Osteoblast (primary cell): ENCODE measurements at regions not wholly inside any gene's neighbourhood (a gene's known extent, or its start where the extent isn't known, plus 50 kb on each side); places are given as distances from the start of the nearest gene placed in this dataset.

Source experiments
- DNase-seq: peaks from one replicate; pipeline ENCODE4 v3.0.0; 2011; ENCODE audit warnings: low spot score, mixed read lengths; ENCODE audit not compliant: insufficient read length; ENCODE audit errors: missing footprints
- H2AFZ ChIP-seq: 2 replicates; pipeline ENCODE4 v1.6.0; 2011; ENCODE audit warnings: mild to moderate bottlenecking, low read length
- H3K27ac ChIP-seq: 2 replicates; pipeline ENCODE4 v1.5.1; 2011; ENCODE audit warnings: mild to moderate bottlenecking, low read depth, low read length, moderate library complexity
- H3K27me3 ChIP-seq: 2 replicates; pipeline ENCODE4 v1.6.0; 2012; ENCODE audit warnings: mild to moderate bottlenecking, control low read depth, inconsistent platforms, low read length, moderate library complexity; ENCODE audit not compliant: insufficient read depth
- H3K36me3 ChIP-seq: 2 replicates; pipeline ENCODE4 v1.5.1; 2011; ENCODE audit warnings: mild to moderate bottlenecking, low read length, control low read depth, moderate library complexity; ENCODE audit not compliant: insufficient read depth
- H3K4me1 ChIP-seq: 2 replicates; pipeline ENCODE4 v1.5.1; 2011; ENCODE audit warnings: mild to moderate bottlenecking, low read length, control low read depth, moderate library complexity; ENCODE audit not compliant: insufficient read depth
- H3K4me2 ChIP-seq: 2 replicates; pipeline ENCODE4 v1.6.0; 2011; ENCODE audit warnings: mild to moderate bottlenecking, low read length; ENCODE audit not compliant: insufficient read depth
- H3K4me3 ChIP-seq: fragments of 200-600 bp; sonication (generic); 3 replicates; pipeline ENCODE4 v1.5.1; 2012; ENCODE audit warnings: mild to moderate bottlenecking, low read length, inconsistent platforms; ENCODE audit not compliant: insufficient read depth
- H3K79me2 ChIP-seq: 2 replicates; pipeline ENCODE4 v1.6.0; 2012; ENCODE audit warnings: mild to moderate bottlenecking, low read length, control low read depth, inconsistent platforms; ENCODE audit not compliant: insufficient read depth
- H3K9me3 ChIP-seq: 2 replicates; pipeline ENCODE4 v1.5.1; 2011; ENCODE audit warnings: low read depth, low read length, control low read depth
- H4K20me1 ChIP-seq: 2 replicates; pipeline ENCODE4 v1.6.0; 2012; ENCODE audit warnings: mild to moderate bottlenecking, low read length, control low read depth; ENCODE audit not compliant: insufficient read depth
- TF ChIP-seq, protein P1 (sequence below): IDR thresholded peaks from 2 replicates; pipeline ENCODE4 v1.5.1; 2011; ENCODE audit warnings: mild to moderate bottlenecking, low read depth, low read length, moderate library complexity; ENCODE audit errors: extremely low read depth

DNA sequence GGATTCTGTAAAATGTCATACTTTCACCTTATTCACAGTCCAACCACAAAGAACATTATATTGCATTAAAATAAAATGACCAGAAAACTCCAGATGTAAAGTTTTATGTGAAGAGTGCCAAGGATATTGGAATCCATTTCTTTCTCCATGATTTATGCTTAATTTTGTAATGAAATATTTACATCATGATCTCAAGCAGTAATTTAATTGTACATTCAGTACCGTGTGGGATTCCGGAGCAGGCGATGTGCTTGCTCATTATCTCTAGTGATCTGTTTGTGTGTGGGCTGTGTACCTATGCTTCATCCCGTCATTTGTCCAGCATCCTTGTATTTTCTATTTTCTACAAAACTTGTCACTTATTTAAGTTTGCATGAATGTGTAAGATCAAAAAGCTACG lies 415.9 kb upstream of the SLC8A1 start:
- Histone ChIP-seq H4K20me1 (no peaks in the 10 kb centered on the region), H3K27me3 (no peaks in the 10 kb centered on the region), H3K4me2 (no peak overlapping the region), H3K4me1 (no peaks in the 10 kb centered on the region), H3K9me3 (no peaks in the 10 kb centered on the region), H3K36me3 (no peaks in the 10 kb centered on the region), H2AFZ (no peak overlapping the region), H3K27ac (no peak overlapping the region), H3K4me3 (no peak overlapping the region), H3K79me2 (no peaks in the 10 kb centered on the region)
- TF ChIP-seq, protein P1, sequence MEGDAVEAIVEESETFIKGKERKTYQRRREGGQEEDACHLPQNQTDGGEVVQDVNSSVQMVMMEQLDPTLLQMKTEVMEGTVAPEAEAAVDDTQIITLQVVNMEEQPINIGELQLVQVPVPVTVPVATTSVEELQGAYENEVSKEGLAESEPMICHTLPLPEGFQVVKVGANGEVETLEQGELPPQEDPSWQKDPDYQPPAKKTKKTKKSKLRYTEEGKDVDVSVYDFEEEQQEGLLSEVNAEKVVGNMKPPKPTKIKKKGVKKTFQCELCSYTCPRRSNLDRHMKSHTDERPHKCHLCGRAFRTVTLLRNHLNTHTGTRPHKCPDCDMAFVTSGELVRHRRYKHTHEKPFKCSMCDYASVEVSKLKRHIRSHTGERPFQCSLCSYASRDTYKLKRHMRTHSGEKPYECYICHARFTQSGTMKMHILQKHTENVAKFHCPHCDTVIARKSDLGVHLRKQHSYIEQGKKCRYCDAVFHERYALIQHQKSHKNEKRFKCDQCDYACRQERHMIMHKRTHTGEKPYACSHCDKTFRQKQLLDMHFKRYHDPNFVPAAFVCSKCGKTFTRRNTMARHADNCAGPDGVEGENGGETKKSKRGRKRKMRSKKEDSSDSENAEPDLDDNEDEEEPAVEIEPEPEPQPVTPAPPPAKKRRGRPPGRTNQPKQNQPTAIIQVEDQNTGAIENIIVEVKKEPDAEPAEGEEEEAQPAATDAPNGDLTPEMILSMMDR = no peak
- no peak for DNase-seq

DNA sequence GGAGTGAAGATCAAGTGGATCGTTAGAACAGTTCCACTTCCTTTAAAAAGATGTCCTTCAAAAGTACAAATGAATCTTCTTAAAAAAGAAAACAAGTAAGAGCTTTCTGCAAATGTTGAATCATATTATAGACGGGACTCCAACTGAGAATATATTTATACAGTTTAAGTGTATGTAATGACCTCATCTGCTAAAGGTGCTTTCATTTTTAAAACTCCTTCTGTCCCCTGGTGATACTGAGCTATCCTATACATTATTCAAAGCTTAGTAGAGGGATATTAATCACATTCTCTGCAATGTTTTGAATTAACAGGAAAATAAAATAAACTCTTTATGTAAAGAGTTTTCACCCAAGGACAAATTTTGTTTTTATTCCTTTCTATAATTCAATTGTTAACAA lies 420.7 kb upstream of the SLC8A1 start:
- H3K4me1 ChIP-seq = no peaks in the 10 kb centered on the region
- TF ChIP-seq, protein P1 = no peak
- no peaks in the 10 kb centered on the region for H3K9me3 ChIP-seq
- H3K79me2 ChIP-seq = no peaks in the 10 kb centered on the region
- peak overlapping the region; percentile 21 for H3K4me2 ChIP-seq
- no peak overlapping the region for H3K4me3 ChIP-seq
- no peaks in the 10 kb centered on the region for H3K27me3 ChIP-seq
- H3K36me3 ChIP-seq = no peaks in the 10 kb centered on the region
- H3K27ac ChIP-seq = no peak overlapping the region
- H4K20me1 ChIP-seq = no peaks in the 10 kb centered on the region
- no peak for DNase-seq
- H2AFZ ChIP-seq = no peak overlapping the region

DNA sequence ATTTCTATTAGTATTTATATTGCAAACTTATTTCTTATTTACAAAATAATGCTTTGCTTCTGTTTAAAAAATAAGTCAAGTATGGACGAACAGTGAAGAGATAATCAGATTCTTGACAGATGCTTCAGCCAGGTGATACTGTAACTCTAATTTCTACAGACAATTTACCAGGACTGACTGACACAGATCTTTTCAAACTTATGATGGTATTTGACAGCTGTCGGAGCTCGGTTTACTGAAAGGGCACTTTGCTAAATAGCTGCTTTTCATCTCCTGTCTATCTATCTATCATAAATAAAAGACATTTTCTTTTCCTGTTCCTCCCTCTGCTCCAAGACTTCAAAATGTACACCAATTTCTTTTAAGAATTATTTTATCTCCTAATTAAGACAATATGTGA lies 422.5 kb upstream of the SLC8A1 start:
- no peak for DNase-seq
- H3K4me3 ChIP-seq = no peak overlapping the region
- H3K4me2 ChIP-seq = no peak overlapping the region
- no peak overlapping the region for H3K27ac ChIP-seq
- no peaks in the 10 kb centered on the region for H3K4me1 ChIP-seq
- no peaks in the 10 kb centered on the region for H3K9me3 ChIP-seq
- no peaks in the 10 kb centered on the region for H4K20me1 ChIP-seq
- H3K79me2 ChIP-seq = no peaks in the 10 kb centered on the region
- H2AFZ ChIP-seq = no peak overlapping the region
- TF ChIP-seq, protein P1 = no peak
- no peaks in the 10 kb centered on the region for H3K36me3 ChIP-seq
- H3K27me3 ChIP-seq = no peaks in the 10 kb centered on the region

DNA sequence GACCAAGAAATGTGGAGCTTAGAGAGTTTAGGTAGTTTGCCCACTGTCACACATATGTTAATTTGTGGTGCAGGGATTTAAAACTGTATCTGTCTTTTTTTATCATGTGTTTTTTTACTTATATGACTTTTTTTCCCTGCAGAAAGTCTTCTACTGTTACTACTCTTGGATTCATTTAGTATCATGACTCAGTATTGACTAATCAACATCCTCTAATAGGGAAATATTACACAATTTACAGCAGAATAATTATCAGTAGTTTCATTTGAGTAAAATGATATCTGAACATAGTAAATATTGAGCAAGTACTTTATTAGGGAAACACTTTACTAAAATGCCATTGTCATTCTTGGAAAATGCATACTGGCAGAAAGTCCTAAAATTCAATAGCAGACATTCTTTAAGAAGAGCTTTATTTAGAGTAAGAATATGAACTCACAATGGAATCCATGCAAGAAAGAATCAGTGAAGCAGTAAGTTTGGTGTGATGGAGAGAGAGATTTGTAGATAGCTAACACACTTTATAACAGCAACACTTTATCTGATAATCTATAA lies 425.9 kb upstream of the SLC8A1 start:
- H4K20me1 ChIP-seq = no peaks in the 10 kb centered on the region
- H3K4me2 ChIP-seq = no peak overlapping the region
- no peak overlapping the region for H3K27ac ChIP-seq
- no peaks in the 10 kb centered on the region for H3K9me3 ChIP-seq
- TF ChIP-seq, protein P1 = no peak
- H3K79me2 ChIP-seq = no peaks in the 10 kb centered on the region
- no peaks in the 10 kb centered on the region for H3K27me3 ChIP-seq
- no peak overlapping the region for H3K4me3 ChIP-seq
- no peak overlapping the region for H2AFZ ChIP-seq
- no peak for DNase-seq
- H3K36me3 ChIP-seq = no peaks in the 10 kb centered on the region
- H3K4me1 ChIP-seq = no peaks in the 10 kb centered on the region
